H1 (cell line): ENCODE measurements at regions not wholly inside any gene's neighbourhood (a gene's known extent, or its start where the extent isn't known, plus 50 kb on each side); places are given as distances from the start of the nearest gene placed in this dataset.
A peak's percentile ranks its signal among the peaks of the same experiment; 100 is the strongest.

ENCODE experiments used
- CTCF ChIA-PET: fragments of 300-600 bp; sonication (Branson Sonifier 250); formaldehyde crosslinking; loops from one replicate; lab custom pipeline; 2021; ENCODE audit not compliant: partially characterized antibody; lab: Charles Lee
- POLR2A ChIA-PET: fragments of 300-600 bp; sonication (Branson Sonifier 250); formaldehyde crosslinking; loops from one replicate; lab custom pipeline; 2021; ENCODE audit warnings: inconsistent platforms; ENCODE audit not compliant: partially characterized antibody; lab: Charles Lee
- DNase-seq, 2 experiments: peaks; one replicate each; pipeline versions ENCODE4 v3.0.0 to v3.0.0-alpha.2; 2010 to 2022; ENCODE audit warnings: low spot score in 2 of 2, low read depth in 1 of 2, mixed read lengths in 1 of 2
- FAIRE-seq: peaks from 2 replicates; lab custom pipeline; 2011; peaks lifted over from hg19 to GRCh38; lab: Jason Lieb, UNC
- H2AFZ ChIP-seq: 2 replicates; pipeline ENCODE4 v1.8.1; 2012; ENCODE audit warnings: low read length, inconsistent platforms
- H2AK5ac ChIP-seq: 2 replicates; pipeline ENCODE4 v1.6.1; 2013; ENCODE audit warnings: low read depth, low read length
- H2BK120ac ChIP-seq: replicated peaks from 2 replicates; pipeline ENCODE3; 2013; ENCODE audit warnings: low read depth, low read length, inconsistent platforms
- H2BK12ac ChIP-seq: 2 replicates; pipeline ENCODE4 v1.6.1; 2013; ENCODE audit warnings: low read depth, low read length
- H2BK15ac ChIP-seq: 2 replicates; pipeline ENCODE4 v1.6.1; 2013; ENCODE audit warnings: low read length
- H2BK20ac ChIP-seq: 2 replicates; pipeline ENCODE4 v1.6.1; 2013; ENCODE audit warnings: low read length
- H2BK5ac ChIP-seq: 2 replicates; pipeline ENCODE4 v1.6.1; 2013; ENCODE audit warnings: low read depth, low read length
- H3K14ac ChIP-seq: 2 replicates; pipeline ENCODE4 v1.6.1; 2013; ENCODE audit warnings: inconsistent platforms; ENCODE audit not compliant: insufficient read length
- H3K18ac ChIP-seq: 2 replicates; pipeline ENCODE4 v1.6.1; 2013; ENCODE audit warnings: low read length; ENCODE audit errors: extremely low read depth
- H3K23ac ChIP-seq: 2 replicates; pipeline ENCODE4 v1.6.1; 2013; ENCODE audit warnings: inconsistent platforms; ENCODE audit not compliant: insufficient read length
- H3K23me2 ChIP-seq: 2 replicates; pipeline ENCODE4 v1.6.1; 2013; ENCODE audit warnings: low read depth, low read length
- H3K27ac ChIP-seq: 2 replicates; pipeline ENCODE4 v1.6.1; 2011; ENCODE audit warnings: low read depth, low read length, inconsistent platforms
- H3K27me3 ChIP-seq, 4 experiments: replicated peaks in 1 of 4; 1 replicate in 1 of 4; 2 replicates in 3 of 4; pipeline versions ENCODE4 v1.6.1 to v1.8.1; 2011 to 2013; ENCODE audit warnings: low read length in 3 of 4, mild to moderate bottlenecking in 3 of 4, inconsistent platforms in 2 of 4, mixed read lengths in 2 of 4, moderate library complexity in 1 of 4; ENCODE audit not compliant: control insufficient read depth in 3 of 4, insufficient read depth in 3 of 4; ENCODE audit errors: extremely low read depth in 1 of 4
- H3K36me3 ChIP-seq, 4 experiments: 2 replicates each; pipeline versions ENCODE4 v1.6.1 to v1.8.1; 2011 to 2013; ENCODE audit warnings: mild to moderate bottlenecking in 4 of 4, low read length in 3 of 4, moderate library complexity in 2 of 4, control low read depth in 1 of 4, inconsistent platforms in 1 of 4; ENCODE audit not compliant: insufficient read depth in 4 of 4, control insufficient read depth in 2 of 4
- H3K4ac ChIP-seq: replicated peaks from 2 replicates; pipeline ENCODE3; 2013; ENCODE audit warnings: low read length, low read depth, mixed read lengths, inconsistent platforms; ENCODE audit not compliant: insufficient read length
- H3K4me1 ChIP-seq, 4 experiments: replicated peaks in 1 of 4; 1 replicate in 1 of 4; 2 replicates in 3 of 4; pipeline versions ENCODE4 v1.6.1 to v1.8.1; 2011 to 2013; ENCODE audit warnings: low read length in 3 of 4, inconsistent platforms in 2 of 4, mixed read lengths in 1 of 4; ENCODE audit not compliant: insufficient read depth in 4 of 4, control insufficient read depth in 3 of 4
- H3K4me2 ChIP-seq, 2 experiments: 2 replicates each; pipeline versions ENCODE4 v1.6.1 to v1.8.1; 2011 to 2013; ENCODE audit warnings: low read depth in 2 of 2, low read length in 2 of 2, control low read depth in 1 of 2, inconsistent platforms in 1 of 2, mild to moderate bottlenecking in 1 of 2; ENCODE audit not compliant: insufficient read depth in 1 of 2
- H3K4me3 ChIP-seq, 4 experiments: fragments of 200-600, 300-600 bp in 1 of 4; sonication (generic), shearing (Covaris generic), sonication (Bioruptor Twin) in 1 of 4; 2 replicates each; pipeline versions ENCODE4 v1.5.1 to v1.8.1; 2011 to 2016; ENCODE audit warnings: low read length in 4 of 4, low read depth in 3 of 4, control low read depth in 2 of 4, inconsistent platforms in 2 of 4, mild to moderate bottlenecking in 2 of 4, mixed read lengths in 1 of 4, moderate library complexity in 1 of 4; ENCODE audit not compliant: insufficient read depth in 2 of 4; ENCODE audit errors: extremely low read depth in 1 of 4
- H3K56ac ChIP-seq: replicated peaks from 2 replicates; pipeline ENCODE3; 2013; ENCODE audit warnings: low read depth, mild to moderate bottlenecking, mixed read lengths, low read length, inconsistent platforms; ENCODE audit not compliant: insufficient read length
- H3K79me1 ChIP-seq: 2 replicates; pipeline ENCODE4 v1.6.1; 2013; ENCODE audit warnings: low read depth, low read length, control low read depth
- H3K79me2 ChIP-seq, 2 experiments: 2 replicates each; pipeline versions ENCODE4 v1.6.1 to v1.8.1; 2012 to 2013; ENCODE audit warnings: low read length in 2 of 2, mild to moderate bottlenecking in 2 of 2, inconsistent platforms in 1 of 2; ENCODE audit not compliant: insufficient read depth in 2 of 2, control insufficient read depth in 1 of 2
- H3K9ac ChIP-seq, 4 experiments: replicated peaks in 1 of 4; 1 replicate in 1 of 4; 2 replicates in 3 of 4; pipeline versions ENCODE4 v1.6.1 to v1.8.1; 2011 to 2013; ENCODE audit warnings: low read depth in 3 of 4, low read length in 3 of 4, control low read depth in 2 of 4, mild to moderate bottlenecking in 2 of 4, moderate library complexity in 2 of 4, inconsistent platforms in 1 of 4; ENCODE audit errors: extremely low read depth in 1 of 4
- H3K9me3 ChIP-seq, 2 experiments: 2 replicates each; pipeline versions ENCODE4 v1.6.1 to v1.8.1; 2012 to 2013; ENCODE audit warnings: mild to moderate bottlenecking in 2 of 2, moderate library complexity in 2 of 2, control low read depth in 1 of 2, inconsistent platforms in 1 of 2, low read depth in 1 of 2, low read length in 1 of 2, mixed read lengths in 1 of 2; ENCODE audit not compliant: insufficient read depth in 2 of 2
- H4K20me1 ChIP-seq, 2 experiments: replicated peaks in 1 of 2; 2 replicates each; pipeline versions ENCODE3 to v1.8.1; 2011 to 2013; ENCODE audit warnings: inconsistent platforms in 2 of 2, low read length in 2 of 2, mild to moderate bottlenecking in 1 of 2; ENCODE audit not compliant: insufficient read depth in 2 of 2, control insufficient read depth in 1 of 2
- H4K5ac ChIP-seq: 2 replicates; pipeline ENCODE4 v1.6.1; 2013; ENCODE audit warnings: low read length, low read depth, mixed read lengths, inconsistent platforms; ENCODE audit not compliant: insufficient read length
- H4K8ac ChIP-seq: 2 replicates; pipeline ENCODE4 v1.8.0; 2013; ENCODE audit warnings: mild to moderate bottlenecking, moderate library complexity, low read length, inconsistent platforms; ENCODE audit not compliant: insufficient read depth; ENCODE audit errors: extremely low read depth
- H4K91ac ChIP-seq: replicated peaks from 2 replicates; pipeline ENCODE3; 2013; ENCODE audit warnings: low read length, mixed read lengths, inconsistent platforms; ENCODE audit not compliant: insufficient read length
- CBX8 ChIP-seq: fragments of 300-800, 300-1000 bp; sonication (generic); IDR thresholded peaks from 2 replicates; pipeline ENCODE4 v1.7.1; 2016; ENCODE audit warnings: low read depth, low read length, borderline replicate concordance
- CREB1 ChIP-seq: IDR thresholded peaks from 2 replicates; pipeline ENCODE4 v1.6.1; 2012; ENCODE audit warnings: inconsistent platforms
- JUN ChIP-seq: IDR thresholded peaks from 2 replicates; pipeline ENCODE4 v1.6.1; 2011; ENCODE audit warnings: low read depth, mild to moderate bottlenecking, improper control_type of control experiment, low read length
- KDM4A ChIP-seq: IDR thresholded peaks from one replicate; pipeline ENCODE4 v1.7.1; 2012; ENCODE audit warnings: low read depth, mild to moderate bottlenecking, moderate library complexity, low read length, inconsistent platforms; ENCODE audit not compliant: severe bottlenecking
- NANOG ChIP-seq: IDR thresholded peaks from 2 replicates; pipeline ENCODE4 v1.6.1; 2011; ENCODE audit warnings: low read length, low read depth, mild to moderate bottlenecking, inconsistent platforms; ENCODE audit not compliant: insufficient read depth, poor library complexity, severe bottlenecking
- POU5F1 ChIP-seq: IDR thresholded peaks from 2 replicates; pipeline ENCODE4 v1.6.1; 2011; ENCODE audit warnings: low read depth, mild to moderate bottlenecking, low read length, moderate library complexity
- RFX5 ChIP-seq: IDR thresholded peaks from 2 replicates; pipeline ENCODE4 v1.6.1; 2011; ENCODE audit warnings: low read depth, low read length, improper control_type of control experiment, borderline replicate concordance
- SIN3A ChIP-seq, 2 experiments: IDR thresholded peaks in 1 of 2; conservative IDR thresholded peaks in 1 of 2; 2 replicates each; pipeline ENCODE4 v1.6.1; 2011 to 2012; ENCODE audit warnings: low read length in 2 of 2, improper control_type of control experiment in 1 of 2, low read depth in 1 of 2, mild to moderate bottlenecking in 1 of 2
- SIRT6 ChIP-seq: IDR thresholded peaks from one replicate; pipeline ENCODE4 v1.7.1; 2012; ENCODE audit warnings: low read length, inconsistent platforms
- SP1 ChIP-seq: IDR thresholded peaks from 2 replicates; pipeline ENCODE4 v1.6.1; 2011; ENCODE audit warnings: low read depth, low read length
- SRF ChIP-seq: IDR thresholded peaks from 2 replicates; pipeline ENCODE4 v1.6.1; 2011; ENCODE audit warnings: mild to moderate bottlenecking, low read depth, low read length, moderate library complexity
- TAF7 ChIP-seq: optimal IDR thresholded peaks from 2 replicates; pipeline ENCODE3; 2011; ENCODE audit warnings: low read depth, mild to moderate bottlenecking, inconsistent platforms, low read length, moderate library complexity, borderline replicate concordance
- WGBS, 2 experiments: shearing (Covaris generic) in 1 of 2; methylation state at CpG; one replicate each; pipeline versions ENCODE4 v1.1.6 to v1.1.7; 2013 to 2015; ENCODE audit warnings: low lambda C conversion rate in 2 of 2, mixed read lengths in 2 of 2, inconsistent platforms in 1 of 2, low coverage in 1 of 2, missing lambda C conversion rate in 1 of 2; ENCODE audit not compliant: insufficient replicate concordance in 2 of 2, insufficient coverage in 1 of 2, insufficient read length in 1 of 2; ENCODE audit errors: extremely low coverage in 1 of 2, missing lambda C conversion rate in 1 of 2; 5-methylcytosine and 5-hydroxymethylcytosine counted together
- TF ChIP-seq, protein P1 (sequence below): IDR thresholded peaks from 2 replicates; pipeline ENCODE4 v1.6.1; 2012; ENCODE audit warnings: inconsistent platforms
- TF ChIP-seq, protein P2 (sequence below): IDR thresholded peaks from 2 replicates; pipeline ENCODE4 v1.6.1; 2011; ENCODE audit warnings: low read depth, mild to moderate bottlenecking, low read length; ENCODE audit not compliant: insufficient read depth

DNA sequence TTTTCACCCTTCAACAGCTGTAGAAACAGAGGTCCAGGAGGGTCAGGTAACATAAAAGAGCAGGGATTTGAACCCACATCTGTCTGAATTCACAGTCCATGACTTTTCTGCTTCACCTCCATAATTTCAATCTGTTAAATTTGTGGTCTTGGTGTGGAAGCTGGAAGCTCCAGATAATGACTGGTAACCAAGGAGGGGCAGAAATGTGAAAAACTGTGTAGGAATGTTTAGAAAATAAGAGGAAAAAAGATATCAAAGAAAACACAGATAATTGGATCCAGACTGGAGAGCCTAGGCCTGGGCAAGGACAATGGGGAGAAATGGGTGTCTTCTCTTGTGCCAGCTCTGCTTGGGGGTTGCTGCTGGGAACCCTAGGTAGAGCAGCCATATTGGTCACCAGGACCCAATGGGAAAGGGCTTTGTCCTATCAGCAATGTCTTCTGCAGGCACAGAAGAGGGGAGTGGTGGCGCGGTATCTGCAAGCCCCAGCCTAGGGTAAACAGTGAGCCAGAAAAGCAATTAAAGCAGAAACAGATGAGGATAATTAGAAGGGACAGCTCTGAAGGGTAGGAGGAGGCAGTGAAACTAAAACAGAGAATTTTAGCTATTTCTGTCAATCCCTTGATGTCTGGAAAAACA lies 54.3 kb upstream of the CCDC91 start:
- Histone ChIP-seq H3K4ac (no peak overlapping the region), H3K4me2 (no peak overlapping the region), H3K36me3 (no peaks in the 10 kb centered on the region), H3K27me3 (no peaks in the 10 kb centered on the region), H3K9me3 (no peaks in the 10 kb centered on the region), H2BK12ac (no peak overlapping the region), H3K4me1 (no peaks in the 10 kb centered on the region), H4K5ac (no peak overlapping the region), H3K79me1 (no peaks in the 10 kb centered on the region), H4K20me1 (no peaks in the 10 kb centered on the region), H3K56ac (no peak overlapping the region), H3K23ac (no peak overlapping the region), H2BK120ac (no peak overlapping the region), H3K27ac (no peak overlapping the region), H2AFZ (no peak overlapping the region), H2BK20ac (no peak overlapping the region), H3K18ac (no peak overlapping the region), H3K4me3 (no peak overlapping the region), H3K9ac (no peak overlapping the region), H2AK5ac (no peak overlapping the region), H4K8ac (peak overlapping the region; percentile 35; the same call in 1 of the 2 replicates), H4K91ac (no peak overlapping the region), H3K79me2 (no peaks in the 10 kb centered on the region), H3K23me2 (no peaks in the 10 kb centered on the region), H2BK15ac (no peak overlapping the region), H2BK5ac (no peak overlapping the region), H3K14ac (no peak overlapping the region)
- POLR2A ChIA-PET, result no interaction called here
- DNase-seq (no peak), FAIRE-seq (no peak)
- CTCF ChIA-PET, result no interaction called here
- 92% methylated on average over 2 of the region's 2 CpGs; no CpG with 5 or more reads in 1 of the 2 experiments for WGBS, 2 experiments
- TF ChIP-seq SRF (no peak), SP1 (no peak), TAF7 (no peak), JUN (no peak), KDM4A (no peak), SIN3A (conservative IDR thresholded peaks at IDR 0.05 in 1 of 2, IDR thresholded peaks at IDR 0.05 in 1 of 2; ENCODE audit: low read depth in 1 of 2, low read length in 2 of 2) (no peak), POU5F1 (no peak), NANOG (no peak), SIRT6 (no peak), CBX8 (no peak), RFX5 (no peak), CREB1 (no peak)
- TF ChIP-seq, protein P1, sequence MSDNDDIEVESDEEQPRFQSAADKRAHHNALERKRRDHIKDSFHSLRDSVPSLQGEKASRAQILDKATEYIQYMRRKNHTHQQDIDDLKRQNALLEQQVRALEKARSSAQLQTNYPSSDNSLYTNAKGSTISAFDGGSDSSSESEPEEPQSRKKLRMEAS, result no peak
- TF ChIP-seq, protein P2, sequence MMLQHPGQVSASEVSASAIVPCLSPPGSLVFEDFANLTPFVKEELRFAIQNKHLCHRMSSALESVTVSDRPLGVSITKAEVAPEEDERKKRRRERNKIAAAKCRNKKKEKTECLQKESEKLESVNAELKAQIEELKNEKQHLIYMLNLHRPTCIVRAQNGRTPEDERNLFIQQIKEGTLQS, result no peak
